Neural cell (in vitro differentiated cells): ENCODE measurements at regions not wholly inside any gene's neighbourhood (a gene's known extent, or its start where the extent isn't known, plus 50 kb on each side); places are given as distances from the start of the nearest gene placed in this dataset.

ENCODE experiments used
- H2AFZ ChIP-seq: fragments of 200-600, 300-800 bp; sonication (generic), shearing (Covaris generic); 2 replicates; pipeline ENCODE4 v1.6.0; 2014; ENCODE audit warnings: low read depth, mild to moderate bottlenecking, antibody characterized with exemption, low read length, moderate library complexity
- H3F3A ChIP-seq: fragments of 200-600 bp; shearing (Covaris generic); 2 replicates; pipeline ENCODE4 v1.6.1; 2016; ENCODE audit warnings: mild to moderate bottlenecking, moderate library complexity, mixed read lengths, antibody characterized with exemption, low read length; ENCODE audit not compliant: insufficient read depth, poor library complexity, severe bottlenecking
- H3K27ac ChIP-seq: fragments of 200-600, 300-800 bp; sonication (generic), shearing (Covaris generic); 2 replicates; pipeline ENCODE4 v1.5.1; 2014; ENCODE audit warnings: mild to moderate bottlenecking, low read length, moderate library complexity
- H3K27me3 ChIP-seq: fragments of 300-800, 200-600 bp; sonication (generic), shearing (Covaris generic); 2 replicates; pipeline ENCODE4 v1.6.0; 2014; ENCODE audit warnings: mild to moderate bottlenecking, low read depth, low read length, moderate library complexity; ENCODE audit not compliant: insufficient read depth
- H3K36me3 ChIP-seq: fragments of 300-800, 200-600 bp; sonication (generic), shearing (Covaris generic); 2 replicates; pipeline ENCODE4 v1.5.1; 2014; ENCODE audit warnings: mild to moderate bottlenecking, antibody characterized with exemption, low read length, moderate library complexity; ENCODE audit not compliant: insufficient read depth
- H3K4me2 ChIP-seq: fragments of 300-800, 200-600 bp; sonication (generic), shearing (Covaris generic); 2 replicates; pipeline ENCODE4 v1.6.0; 2014; ENCODE audit warnings: mild to moderate bottlenecking, low read length
- H3K4me3 ChIP-seq: fragments of 300-800, 200-600 bp; sonication (generic), shearing (Covaris generic); 2 replicates; pipeline ENCODE4 v1.5.1; 2014; ENCODE audit warnings: mild to moderate bottlenecking, low read length, moderate library complexity
- H3K79me2 ChIP-seq: fragments of 200-600 bp; shearing (Covaris generic); replicated peaks from 2 replicates; pipeline ENCODE4 v1.6.0; 2014; ENCODE audit warnings: mild to moderate bottlenecking, low read length, moderate library complexity; ENCODE audit not compliant: insufficient read depth
- H3K9ac ChIP-seq: fragments of 300-800, 200-600 bp; sonication (generic), shearing (Covaris generic); 2 replicates; pipeline ENCODE4 v1.6.1; 2016; ENCODE audit warnings: mild to moderate bottlenecking, low read length, mixed read lengths
- H3K9me2 ChIP-seq: fragments of 200-600 bp; shearing (Covaris generic); 2 replicates; pipeline ENCODE4 v1.6.1; 2016; ENCODE audit warnings: mild to moderate bottlenecking, low read length, mixed read lengths; ENCODE audit not compliant: insufficient read depth
- H3K9me3 ChIP-seq: fragments of 200-600, 300-800 bp; sonication (generic), shearing (Covaris generic); 2 replicates; pipeline ENCODE4 v1.6.1; 2016; ENCODE audit warnings: mild to moderate bottlenecking, mixed run types, low read length, moderate library complexity, mixed read lengths
- H4K20me1 ChIP-seq: fragments of 200-600 bp; shearing (Covaris generic); 2 replicates; pipeline ENCODE4 v1.6.1; 2016; ENCODE audit warnings: mild to moderate bottlenecking, mixed run types; ENCODE audit not compliant: insufficient read depth
- CTCF ChIP-seq: fragments of 450-650 bp; IDR thresholded peaks from 2 replicates; pipeline ENCODE4 v1.5.1; 2014; ENCODE audit warnings: antibody characterized with exemption, mild to moderate bottlenecking, moderate library complexity; ENCODE audit not compliant: poor library complexity, severe bottlenecking
- EP300 ChIP-seq: fragments of 450-650 bp; conservative IDR thresholded peaks from 2 replicates; pipeline ENCODE4 v1.6.1; 2014; ENCODE audit warnings: antibody characterized with exemption, mild to moderate bottlenecking, moderate library complexity; ENCODE audit not compliant: poor library complexity, severe bottlenecking
- EZH2 ChIP-seq: fragments of 200-600, 300-800 bp; shearing (Covaris generic), sonication (generic); IDR thresholded peaks from 2 replicates; pipeline ENCODE4 v1.6.1; 2014; ENCODE audit warnings: antibody characterized with exemption, low read length, borderline replicate concordance, mild to moderate bottlenecking; ENCODE audit not compliant: insufficient read depth, poor library complexity, severe bottlenecking
- MXI1 ChIP-seq: fragments of 450-650 bp; conservative IDR thresholded peaks from 2 replicates; pipeline ENCODE4 v1.6.1; 2014; ENCODE audit warnings: antibody characterized with exemption, mild to moderate bottlenecking; ENCODE audit not compliant: poor library complexity, severe bottlenecking
- POLR2AphosphoS5 ChIP-seq: IDR thresholded peaks from 2 replicates; pipeline ENCODE4 v1.6.1; 2012
- RAD21 ChIP-seq: fragments of 450-650 bp; conservative IDR thresholded peaks from 2 replicates; pipeline ENCODE4 v1.6.1; 2014; ENCODE audit warnings: antibody characterized with exemption, mild to moderate bottlenecking, moderate library complexity
- REST ChIP-seq: IDR thresholded peaks from 2 replicates; pipeline ENCODE4 v1.6.1; 2012; ENCODE audit warnings: borderline replicate concordance
- SMC3 ChIP-seq: fragments of 450-650 bp; conservative IDR thresholded peaks from 2 replicates; pipeline ENCODE4 v1.6.1; 2014; ENCODE audit warnings: antibody characterized with exemption, mild to moderate bottlenecking, moderate library complexity; ENCODE audit not compliant: poor library complexity
- TAF1 ChIP-seq: IDR thresholded peaks from 2 replicates; pipeline ENCODE4 v1.6.1; 2012; ENCODE audit warnings: low read depth

GRCh38 chr4:127131527-127131926 lies 501.2 kb upstream of the INTU start:
- no peak overlapping the region for H3K4me3 ChIP-seq
- H3K36me3 ChIP-seq: no peaks in the 10 kb centered on the region
- H2AFZ ChIP-seq: no peak overlapping the region
- H4K20me1 ChIP-seq: no peaks in the 10 kb centered on the region
- H3K9me3 ChIP-seq: no peaks in the 10 kb centered on the region
- H3K9me2 ChIP-seq: no peaks in the 10 kb centered on the region
- no peak overlapping the region for H3K9ac ChIP-seq
- no peaks in the 10 kb centered on the region for H3K27me3 ChIP-seq
- no peaks in the 10 kb centered on the region for H3F3A ChIP-seq
- no peak overlapping the region for H3K27ac ChIP-seq
- H3K4me2 ChIP-seq: no peak overlapping the region
- no peaks in the 10 kb centered on the region for H3K79me2 ChIP-seq
- TF ChIP-seq MXI1 (no peak), POLR2AphosphoS5 (no peak), TAF1 (no peak), RAD21 (no peak), EP300 (no peak), CTCF (no peak), REST (no peak), EZH2 (no peak), SMC3 (no peak)

GRCh38 chr4:127134490-127134889 lies 498.3 kb upstream of the INTU start:
- no peak for TF ChIP-seq POLR2AphosphoS5
- TF ChIP-seq EP300: no peak
- no peak for TF ChIP-seq SMC3
- no peak for TF ChIP-seq RAD21
- TF ChIP-seq TAF1: no peak
- TF ChIP-seq EZH2: no peak
- no peak for TF ChIP-seq CTCF
- no peaks in the 10 kb centered on the region for H3K9me3 ChIP-seq
- H2AFZ ChIP-seq: no peak overlapping the region
- no peaks in the 10 kb centered on the region for H3K36me3 ChIP-seq
- no peaks in the 10 kb centered on the region for H3K9me2 ChIP-seq
- no peak overlapping the region for H3K9ac ChIP-seq
- H3K27me3 ChIP-seq: no peaks in the 10 kb centered on the region
- no peak overlapping the region for H3K4me2 ChIP-seq
- no peaks in the 10 kb centered on the region for H3K79me2 ChIP-seq
- H3K4me3 ChIP-seq: no peak overlapping the region
- no peaks in the 10 kb centered on the region for H4K20me1 ChIP-seq
- H3K27ac ChIP-seq: no peak overlapping the region
- H3F3A ChIP-seq: no peaks in the 10 kb centered on the region
